GM12878 (cell line): ENCODE measurements at regions not wholly inside any gene's neighbourhood (a gene's known extent, or its start where the extent isn't known, plus 50 kb on each side); places are given as distances from the start of the nearest gene placed in this dataset.

Experiments
- ATF3 ChIP-seq: IDR thresholded peaks from 2 replicates; pipeline ENCODE4 v1.6.1; 2011; ENCODE audit warnings: low read depth, mild to moderate bottlenecking, low read length, moderate library complexity, borderline replicate concordance; ENCODE audit errors: extremely low read depth
- BCL11A ChIP-seq: IDR thresholded peaks from 2 replicates; pipeline ENCODE4 v1.6.1; 2011; ENCODE audit warnings: low read depth, low read length
- CEBPB ChIP-seq, 2 experiments: fragments of 150-350 bp in 1 of 2; IDR thresholded peaks; 2 replicates each; pipeline ENCODE4 v1.6.1; 2012 to 2014; ENCODE audit warnings: low read depth in 2 of 2, low read length in 2 of 2, borderline replicate concordance in 1 of 2, inconsistent platforms in 1 of 2
- CHD4 ChIP-seq: fragments of 200-600 bp; sonication (generic); IDR thresholded peaks from 2 replicates; pipeline ENCODE4 v1.6.1; 2016; ENCODE audit warnings: mild to moderate bottlenecking
- EZH2 ChIP-seq: IDR thresholded peaks from 2 replicates; pipeline ENCODE4 v1.6.1; 2012; ENCODE audit warnings: low read depth, mild to moderate bottlenecking, control low read depth, inconsistent platforms, low read length, borderline replicate concordance; ENCODE audit not compliant: control insufficient read depth
- FOS ChIP-seq: IDR thresholded peaks from 3 replicates; pipeline ENCODE4 v1.6.1; 2011; ENCODE audit warnings: borderline replicate concordance; ENCODE audit not compliant: insufficient read length; ENCODE audit errors: extremely low read depth
- MLLT1 ChIP-seq: fragments of 450-650 bp; IDR thresholded peaks from 2 replicates; pipeline ENCODE4 v1.6.1; 2016; ENCODE audit warnings: mild to moderate bottlenecking
- NFYB ChIP-seq: IDR thresholded peaks from 2 replicates; pipeline ENCODE4 v1.6.1; 2011; ENCODE audit warnings: low read depth, mild to moderate bottlenecking, low read length, improper control_type of control experiment, moderate library complexity; ENCODE audit not compliant: insufficient read depth
- NR2C2 ChIP-seq: IDR thresholded peaks from 2 replicates; pipeline ENCODE4 v1.6.1; 2011; ENCODE audit warnings: borderline replicate concordance, low read depth; ENCODE audit not compliant: control insufficient read depth, insufficient read length
- PAX5 ChIP-seq: IDR thresholded peaks from 2 replicates; pipeline ENCODE4 v1.6.1; 2011; ENCODE audit warnings: low read depth, low read length, borderline replicate concordance
- POLR2A ChIP-seq: IDR thresholded peaks from 2 replicates; pipeline ENCODE4 v1.6.1; 2011; ENCODE audit warnings: low read depth, mild to moderate bottlenecking, low read length
- REST ChIP-seq: IDR thresholded peaks from 2 replicates; pipeline ENCODE4 v1.6.1; 2012; ENCODE audit warnings: mild to moderate bottlenecking, low read depth, low read length
- ZZZ3 ChIP-seq: IDR thresholded peaks from 2 replicates; pipeline ENCODE4 v1.6.1; 2011; ENCODE audit warnings: low read depth; ENCODE audit not compliant: control insufficient read depth, insufficient read length

GRCh38 chr1:37244815-37245214, 210.5 kb upstream of the GRIK3 start:
- no peak for TF ChIP-seq FOS
- TF ChIP-seq EZH2 = no peak
- no peak for TF ChIP-seq NFYB
- no peak for TF ChIP-seq POLR2A
- no peak for TF ChIP-seq PAX5
- TF ChIP-seq CHD4 = no peak
- TF ChIP-seq ZZZ3 = no peak
- TF ChIP-seq NR2C2 = no peak
- no peak for TF ChIP-seq BCL11A
- TF ChIP-seq REST = no peak
- TF ChIP-seq MLLT1 = no peak
- TF ChIP-seq ATF3 = no peak
- no peak for TF ChIP-seq CEBPB (IDR thresholded peaks at IDR 0.05; ENCODE audit: borderline replicate concordance in 1 of 2, low read depth in 2 of 2, low read length in 2 of 2)
